ENCODE measurements at regions not wholly inside any gene's neighbourhood (a gene's known extent, or its start where the extent isn't known, plus 50 kb on each side); places are given as distances from the start of the nearest gene placed in this dataset.

- no peak for TF ChIP-seq NFIC (IDR thresholded peaks at IDR 0.05)
- no peak for TF ChIP-seq TCF12 (IDR thresholded peaks at IDR 0.05; ENCODE audit: low read depth)
- TF ChIP-seq CEBPB (IDR thresholded peaks at IDR 0.05), result no peak
- no peak for TF ChIP-seq CREB1 (IDR thresholded peaks at IDR 0.05; ENCODE audit: low read depth)
- TF ChIP-seq RAD21 (IDR thresholded peaks at IDR 0.05; ENCODE audit: low read depth), result no peak
- no peak for TF ChIP-seq EP300 (IDR thresholded peaks at IDR 0.05; ENCODE audit: borderline replicate concordance)
- no peak for TF ChIP-seq ZBTB7A (IDR thresholded peaks at IDR 0.05; ENCODE audit: low read depth)
- no peak for TF ChIP-seq EGR1 (IDR thresholded peaks at IDR 0.05)
- TF ChIP-seq YY1 (IDR thresholded peaks at IDR 0.05; ENCODE audit: low read depth), result no peak
- no peak for TF ChIP-seq USF1 (IDR thresholded peaks at IDR 0.05)
- no peak for TF ChIP-seq REST (IDR thresholded peaks at IDR 0.05; ENCODE audit: low read depth)
- no peak for TF ChIP-seq TEAD4 (IDR thresholded peaks at IDR 0.05)
- no peak for TF ChIP-seq TAF1 (IDR thresholded peaks at IDR 0.05; ENCODE audit: low read depth)
- no peak for TF ChIP-seq MAX (IDR thresholded peaks at IDR 0.05)
Observed at GRCh38 chr20:12337601-12338000, 419.9 kb downstream of the BTBD3 start.

GRCh38 chr20:12345978-12346377 is 428.3 kb downstream of the BTBD3 start:
- TF ChIP-seq MAX (IDR thresholded peaks at IDR 0.05) (no peak), CEBPB (IDR thresholded peaks at IDR 0.05) (no peak), ZBTB7A (IDR thresholded peaks at IDR 0.05; ENCODE audit: low read depth) (no peak), NFIC (IDR thresholded peaks at IDR 0.05) (no peak), REST (IDR thresholded peaks at IDR 0.05; ENCODE audit: low read depth) (no peak), TEAD4 (IDR thresholded peaks at IDR 0.05) (no peak), TCF12 (IDR thresholded peaks at IDR 0.05; ENCODE audit: low read depth) (no peak), TAF1 (IDR thresholded peaks at IDR 0.05; ENCODE audit: low read depth) (no peak)

GRCh38 chr20:12353842-12354241 is 436.1 kb downstream of the BTBD3 start:
- TF ChIP-seq YY1 (IDR thresholded peaks at IDR 0.05; ENCODE audit: low read depth) (no peak), TAF1 (IDR thresholded peaks at IDR 0.05; ENCODE audit: low read depth) (no peak), FOXM1 (IDR thresholded peaks at IDR 0.05; ENCODE audit: borderline replicate concordance, low read depth) (no peak), NFIC (IDR thresholded peaks at IDR 0.05) (no peak), ZBTB7A (IDR thresholded peaks at IDR 0.05; ENCODE audit: low read depth) (no peak), CEBPB (IDR thresholded peaks at IDR 0.05) (no peak), TCF12 (IDR thresholded peaks at IDR 0.05; ENCODE audit: low read depth) (no peak), MAX (IDR thresholded peaks at IDR 0.05) (no peak), CREB1 (IDR thresholded peaks at IDR 0.05; ENCODE audit: low read depth) (no peak)

- TF ChIP-seq ZBTB7A (IDR thresholded peaks at IDR 0.05; ENCODE audit: low read depth) (no peak), TEAD4 (IDR thresholded peaks at IDR 0.05) (no peak), EGR1 (IDR thresholded peaks at IDR 0.05) (no peak), TAF1 (IDR thresholded peaks at IDR 0.05; ENCODE audit: low read depth) (no peak), FOXM1 (IDR thresholded peaks at IDR 0.05; ENCODE audit: borderline replicate concordance, low read depth) (no peak), YY1 (IDR thresholded peaks at IDR 0.05; ENCODE audit: low read depth) (no peak), USF1 (IDR thresholded peaks at IDR 0.05) (no peak), CREB1 (IDR thresholded peaks at IDR 0.05; ENCODE audit: low read depth) (no peak), RAD21 (IDR thresholded peaks at IDR 0.05; ENCODE audit: low read depth) (no peak), MAX (IDR thresholded peaks at IDR 0.05) (no peak)
Observed at GRCh38 chr20:12354725-12355124, 437.0 kb downstream of the BTBD3 start.

GRCh38 chr20:12355185-12355584 is 437.5 kb downstream of the BTBD3 start:
- TF ChIP-seq EP300 (IDR thresholded peaks at IDR 0.05; ENCODE audit: borderline replicate concordance) (no peak), FOXM1 (IDR thresholded peaks at IDR 0.05; ENCODE audit: borderline replicate concordance, low read depth) (no peak)

GRCh38 chr20:12358006-12358654 is 440.4 kb downstream of the BTBD3 start:
- TF ChIP-seq NFIC (IDR thresholded peaks at IDR 0.05) (no peak), EP300 (IDR thresholded peaks at IDR 0.05; ENCODE audit: borderline replicate concordance) (no peak), TCF12 (IDR thresholded peaks at IDR 0.05; ENCODE audit: low read depth) (no peak), RAD21 (IDR thresholded peaks at IDR 0.05; ENCODE audit: low read depth) (no peak), YY1 (IDR thresholded peaks at IDR 0.05; ENCODE audit: low read depth) (no peak)

Measured in Ishikawa (cell line).